Keratinocyte (primary cell): ENCODE measurements at regions not wholly inside any gene's neighbourhood (a gene's known extent, or its start where the extent isn't known, plus 50 kb on each side); places are given as distances from the start of the nearest gene placed in this dataset.

Experiments
- CTCF ChIP-seq, 3 experiments: IDR thresholded peaks in 1 of 3; conservative IDR thresholded peaks in 1 of 3; optimal IDR thresholded peaks in 1 of 3; 2 replicates in 2 of 3; 3 replicates in 1 of 3; pipeline versions ENCODE3 to v1.5.1; 2011; ENCODE audit warnings: low read length in 3 of 3, mild to moderate bottlenecking in 3 of 3, moderate library complexity in 2 of 3, control low read depth in 1 of 3, inconsistent platforms in 1 of 3; ENCODE audit not compliant: insufficient read depth in 2 of 3; ENCODE audit errors: extremely low read depth in 1 of 3
- EZH2 ChIP-seq: IDR thresholded peaks from one replicate; pipeline ENCODE4 v1.6.1; 2012; ENCODE audit warnings: inconsistent platforms, mild to moderate bottlenecking, low read length, moderate library complexity

- TF ChIP-seq CTCF (optimal IDR thresholded peaks at IDR 0.05 in 1 of 3, IDR thresholded peaks at IDR 0.05 in 1 of 3, conservative IDR thresholded peaks at IDR 0.05 in 1 of 3; ENCODE audit: extremely low read depth in 1 of 3, insufficient read depth in 2 of 3, low read length in 3 of 3) (no peak), EZH2 (no peak)
Observed at GRCh38 chr3:27593173-27593572, 109.0 kb upstream of the SLC4A7 start.
